ENCODE measurements at regions not wholly inside any gene's neighbourhood (a gene's known extent, or its start where the extent isn't known, plus 50 kb on each side); places are given as distances from the start of the nearest gene placed in this dataset.

DNA sequence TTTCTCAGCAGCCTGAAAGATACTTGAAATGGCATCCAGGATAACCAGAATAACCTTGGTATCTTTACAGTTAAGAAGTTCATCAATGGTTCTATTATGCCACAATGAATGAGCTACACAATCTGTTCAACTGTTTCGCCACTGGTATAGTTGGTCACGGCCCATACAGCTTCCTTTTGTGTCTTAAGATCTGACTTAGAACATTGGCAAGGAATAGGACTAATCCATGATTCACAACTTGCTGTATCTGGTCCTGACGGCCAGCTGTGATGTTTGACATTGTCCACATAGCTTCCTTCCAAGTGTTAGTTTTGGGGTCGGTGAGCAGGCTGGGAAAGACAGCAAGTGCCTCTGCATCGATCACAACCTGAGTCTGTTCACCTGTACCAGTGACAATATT, 113.3 kb upstream of the RAD23B start:
- DNase-seq (ENCODE audit: low read depth) = no peak

DNA sequence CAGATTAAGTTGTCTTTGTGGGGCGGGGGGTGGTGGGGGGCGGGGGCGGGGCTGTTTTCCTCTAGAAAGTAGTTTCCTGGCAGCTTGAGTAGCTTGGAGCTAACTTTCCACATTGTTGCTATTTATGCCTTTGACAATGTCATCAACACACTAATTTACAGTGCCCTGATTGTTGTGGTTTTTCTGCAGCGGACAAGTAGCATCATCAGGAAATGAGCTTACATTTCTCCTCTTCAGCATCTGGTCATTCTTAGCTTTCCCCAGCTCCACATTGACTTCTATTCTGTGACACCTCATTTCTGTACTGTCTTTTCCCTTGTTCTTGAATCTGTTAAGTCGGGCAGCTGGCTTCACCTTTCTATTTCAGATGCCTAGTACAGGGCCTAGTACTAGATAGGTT, 112.3 kb upstream of the RAD23B start:
- no peak for DNase-seq (ENCODE audit: low read depth)

DNA sequence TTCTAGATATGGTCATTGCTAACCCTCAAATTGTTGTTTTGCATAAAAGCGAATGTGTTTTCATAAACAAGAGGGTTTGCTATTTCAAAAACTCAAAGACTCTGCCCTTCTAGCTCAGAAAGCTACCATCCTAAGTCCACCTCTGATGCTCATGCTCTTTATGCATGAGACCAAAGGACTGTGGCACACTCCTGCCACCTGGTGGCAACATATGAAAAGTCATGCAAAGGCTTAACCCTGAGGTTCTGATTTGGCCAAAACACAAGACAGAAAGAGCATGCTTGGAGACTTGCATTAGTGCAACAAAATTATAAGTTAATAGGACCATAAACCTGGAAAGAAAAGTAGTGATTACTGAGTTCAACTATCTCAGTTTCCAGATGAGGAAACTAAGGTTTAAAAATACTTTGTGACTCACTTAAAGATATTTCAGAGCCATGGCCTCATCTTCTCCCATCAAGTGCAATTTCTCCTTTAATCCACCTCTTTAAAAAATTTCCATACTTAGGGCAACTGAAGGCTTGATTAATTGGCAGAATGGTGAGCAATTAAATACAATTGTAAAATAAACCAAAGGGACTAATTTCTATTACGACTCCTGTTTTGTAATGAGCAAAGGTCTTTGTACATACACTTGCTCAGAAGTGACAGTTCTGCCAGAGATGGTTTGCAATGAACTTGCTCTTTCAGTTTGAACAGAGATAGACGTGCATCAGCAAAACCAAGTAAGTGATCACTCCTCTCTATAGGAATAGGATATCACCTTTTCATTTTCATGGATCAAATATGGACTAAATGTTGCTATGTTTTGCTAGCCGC, 110.7 kb upstream of the RAD23B start:
- DNase-seq (ENCODE audit: low read depth) = peak; percentile 10

DNA sequence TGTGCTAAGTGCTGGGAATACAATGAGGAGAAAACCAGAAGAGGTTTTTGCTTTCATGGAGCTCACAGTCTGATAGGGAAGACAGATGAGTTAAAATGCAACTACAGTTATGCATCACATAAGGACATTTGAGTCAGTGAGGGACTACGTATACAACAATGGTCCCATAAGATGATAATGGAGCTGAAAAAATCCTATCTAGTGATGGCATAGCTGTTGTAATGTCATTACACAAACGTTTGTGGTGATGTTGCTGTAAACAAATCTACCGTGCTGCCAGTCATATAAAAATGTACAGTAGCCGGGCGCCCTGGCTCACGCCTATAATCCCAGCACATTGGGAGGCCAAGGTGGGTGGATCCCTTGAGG, 110.1 kb upstream of the RAD23B start:
- DNase-seq (ENCODE audit: low read depth) = no peak

DNA sequence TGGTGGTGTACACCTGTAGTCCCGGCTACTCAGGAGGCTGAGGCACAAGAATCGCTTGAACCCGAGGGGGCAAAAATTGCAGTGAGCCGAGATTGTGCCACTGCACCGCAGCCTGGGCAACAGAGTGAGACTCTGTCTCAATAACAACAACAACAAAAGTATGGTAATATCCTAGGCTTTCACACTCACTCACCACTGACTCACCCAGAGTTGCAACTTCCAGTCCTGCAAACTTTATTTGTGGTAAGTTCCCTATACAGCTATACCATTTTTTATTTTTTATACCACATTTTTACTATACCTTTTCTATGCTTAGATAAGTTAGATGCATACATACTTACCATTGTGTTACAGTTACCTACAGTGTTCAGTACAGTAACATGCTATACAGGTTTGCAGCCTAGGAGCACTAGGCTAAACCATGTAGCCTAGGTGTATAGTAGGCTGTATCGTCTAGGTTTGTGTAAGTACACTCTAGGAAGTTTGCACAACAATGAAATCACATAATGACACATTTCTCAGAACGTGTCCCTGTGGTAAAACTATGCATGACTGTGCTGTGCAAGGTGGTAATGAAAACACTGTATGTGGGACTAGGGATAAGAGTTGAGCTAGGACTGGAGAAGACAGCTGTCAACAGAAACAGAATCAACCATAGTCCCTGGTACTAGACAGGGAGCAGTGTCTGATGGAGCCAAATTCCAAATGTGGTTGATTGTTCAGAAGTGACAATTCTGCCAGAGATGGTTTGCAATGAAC, 109.5 kb upstream of the RAD23B start:
- no peak for DNase-seq (ENCODE audit: low read depth)

DNA sequence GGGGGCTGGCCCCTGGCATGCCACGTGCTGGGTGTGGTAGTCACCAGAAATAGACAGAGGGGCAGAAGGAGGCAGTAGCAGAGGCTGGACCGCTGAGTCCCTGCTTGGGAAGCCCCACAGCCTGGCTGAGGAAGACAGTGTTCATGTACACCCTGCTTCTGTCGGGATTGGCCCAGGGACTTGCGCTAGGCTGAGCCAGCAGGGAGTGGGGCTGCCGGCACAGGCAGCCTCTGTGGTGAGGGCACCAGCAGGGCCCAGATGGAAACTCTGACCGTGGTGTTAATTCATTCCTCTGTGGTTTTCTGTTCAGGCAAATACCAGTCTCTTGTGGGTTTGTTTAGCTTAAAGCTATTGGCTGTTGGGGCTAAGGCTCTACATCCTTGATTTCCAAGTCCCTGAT, 108.6 kb upstream of the RAD23B start:
- DNase-seq (ENCODE audit: low read depth) = no peak

DNA sequence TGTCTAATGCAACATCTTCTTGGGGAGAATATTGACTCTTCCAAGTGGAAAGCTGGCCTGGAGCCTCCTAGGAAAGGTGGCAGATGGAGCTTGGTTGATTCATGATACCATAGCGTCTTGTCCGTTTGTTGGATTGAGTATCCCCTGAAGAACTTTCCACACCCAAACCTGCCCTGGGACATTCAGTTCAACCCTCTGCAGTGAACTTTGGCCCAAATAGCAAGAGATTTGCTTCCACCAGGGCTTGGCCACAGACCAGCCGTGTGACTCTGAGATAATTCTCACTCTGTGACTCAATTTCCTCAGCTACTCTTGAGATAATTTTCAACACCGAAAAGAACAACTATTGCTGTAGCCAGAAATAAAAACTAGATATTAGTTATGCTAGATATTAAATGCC, 108.0 kb upstream of the RAD23B start:
- no peak for DNase-seq (ENCODE audit: low read depth)

DNA sequence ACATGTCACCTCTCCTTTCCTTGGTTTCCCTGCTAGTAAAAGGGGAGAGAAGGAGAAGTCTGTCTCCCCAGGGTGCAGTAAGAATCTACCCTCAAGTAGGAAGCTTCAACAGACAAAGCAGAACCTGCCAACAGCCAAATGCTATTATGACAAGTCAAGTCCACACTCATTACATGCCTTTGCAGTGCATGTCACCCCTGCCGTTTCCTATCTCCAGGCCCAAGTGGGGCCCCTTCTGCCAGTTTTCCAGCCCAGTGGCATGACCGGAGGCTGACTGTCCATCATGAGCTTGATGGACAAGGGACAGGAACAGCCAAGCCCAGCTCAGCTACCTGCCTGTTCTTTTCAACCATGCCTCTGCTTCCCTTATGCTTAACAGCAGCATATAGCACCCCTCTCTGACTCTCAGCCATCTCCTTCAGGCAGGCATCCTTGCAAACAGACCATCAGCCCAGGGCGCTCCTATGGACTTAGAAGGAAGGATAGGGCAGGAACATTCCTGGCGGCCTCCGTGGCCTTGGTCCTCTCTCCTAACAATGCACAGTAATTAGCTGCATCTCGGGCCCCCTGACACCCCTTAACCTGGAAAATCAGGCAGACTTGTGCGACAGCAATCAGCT, 107.2 kb upstream of the RAD23B start:
- DNase-seq (ENCODE audit: low read depth) = no peak

DNA sequence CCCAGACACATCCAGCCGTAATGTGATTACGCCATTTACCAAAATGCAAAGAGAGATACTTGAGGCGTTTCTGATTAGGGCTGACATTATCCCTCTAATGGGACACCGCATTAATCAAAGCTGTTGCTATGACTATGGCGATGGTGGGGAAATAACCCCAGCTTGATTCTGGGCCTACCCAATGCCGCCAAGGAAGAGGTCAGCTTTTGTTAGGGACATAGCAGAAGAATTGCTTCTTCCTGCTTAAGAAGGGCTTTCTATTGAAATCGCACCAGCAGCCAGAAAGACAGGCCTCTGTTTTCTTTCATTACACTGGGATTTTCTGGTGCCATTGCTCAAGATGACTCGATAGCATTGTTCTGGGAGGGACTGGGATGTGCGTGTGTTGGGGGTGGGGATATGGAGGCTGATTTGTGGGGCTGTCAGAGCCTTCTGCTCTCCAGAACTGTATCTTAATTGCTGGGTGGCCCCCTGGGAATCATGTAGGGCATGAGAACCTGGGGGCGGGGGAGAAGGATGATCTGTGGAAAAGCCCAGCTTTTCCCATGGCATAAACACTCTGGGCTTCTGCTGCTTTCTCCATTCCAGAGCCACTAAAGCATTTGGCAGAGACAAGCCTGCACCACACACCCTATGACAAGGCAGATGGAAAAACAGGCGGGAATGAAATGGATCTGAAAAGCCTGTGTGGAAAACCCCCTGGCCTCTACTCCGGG, 106.5 kb upstream of the RAD23B start:
- DNase-seq (ENCODE audit: low read depth) = no peak

DNA sequence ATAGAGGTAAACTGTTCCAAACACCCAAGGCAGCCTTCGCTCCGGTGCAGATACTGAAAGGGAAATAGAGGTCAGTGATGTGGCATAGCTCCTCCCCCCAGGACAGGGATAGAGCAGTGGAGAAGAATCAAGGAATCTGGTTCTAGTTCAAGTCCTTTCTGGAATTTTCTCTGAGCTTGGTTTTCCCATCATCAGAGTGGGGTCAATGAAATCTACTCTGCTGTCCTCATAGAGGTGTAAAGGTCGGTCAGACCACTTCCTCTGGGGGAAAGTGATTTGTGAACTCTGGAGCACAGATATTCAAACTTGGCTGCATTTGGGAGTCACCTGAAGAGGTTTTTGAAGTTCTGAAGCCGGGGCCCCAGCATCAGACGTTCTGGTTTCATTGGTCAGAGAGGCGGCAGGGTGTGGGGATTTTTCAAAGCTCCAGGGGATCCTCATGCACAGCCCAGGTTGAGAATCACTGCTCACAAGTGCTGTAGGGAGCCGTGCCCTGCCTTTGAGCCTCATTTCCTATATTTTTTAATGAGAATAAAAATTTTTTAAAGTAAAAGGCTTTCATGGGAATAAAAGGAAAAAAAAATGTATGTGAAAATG, 105.7 kb upstream of the RAD23B start:
- DNase-seq (ENCODE audit: low read depth) = no peak

DNA sequence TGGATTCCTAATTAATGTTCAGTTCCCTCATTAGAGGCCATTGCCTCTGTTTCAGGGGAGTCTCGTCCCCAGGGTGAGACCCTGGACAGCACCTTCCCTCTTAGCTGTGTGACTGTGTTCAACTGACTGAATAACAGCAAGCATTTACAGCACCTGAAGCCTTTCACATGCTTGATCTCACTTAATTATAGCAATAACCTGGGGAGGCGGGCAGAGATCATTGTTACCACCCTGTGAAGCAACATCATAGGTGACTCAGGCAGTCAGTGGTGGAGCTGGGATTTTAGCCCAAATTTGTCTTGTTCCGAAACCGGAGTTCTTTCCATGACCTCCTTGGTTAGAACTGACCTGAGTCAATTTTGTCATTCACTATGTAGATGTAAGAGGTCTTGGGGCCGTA, 105.2 kb upstream of the RAD23B start:
- no peak for DNase-seq (ENCODE audit: low read depth)

DNA sequence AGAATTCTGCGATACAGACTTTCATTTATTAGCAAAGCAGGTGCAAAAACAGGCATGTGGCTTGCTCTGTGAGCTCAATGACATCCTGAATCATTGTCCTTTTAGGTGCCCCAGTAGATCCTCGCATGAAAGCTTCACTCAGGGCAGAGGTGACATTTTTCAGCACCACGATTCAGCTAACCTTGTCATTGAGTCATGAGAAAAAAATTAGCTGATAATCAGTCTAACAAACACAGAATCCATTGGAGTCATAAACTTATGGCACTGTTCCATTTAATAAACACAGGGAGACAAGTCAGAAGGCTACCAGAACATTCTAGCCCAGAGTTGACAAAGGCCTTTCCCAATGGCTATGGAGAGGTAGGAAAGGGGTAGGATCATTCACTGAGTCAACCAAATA, 104.8 kb upstream of the RAD23B start:
- DNase-seq (ENCODE audit: low read depth) = no peak

DNA sequence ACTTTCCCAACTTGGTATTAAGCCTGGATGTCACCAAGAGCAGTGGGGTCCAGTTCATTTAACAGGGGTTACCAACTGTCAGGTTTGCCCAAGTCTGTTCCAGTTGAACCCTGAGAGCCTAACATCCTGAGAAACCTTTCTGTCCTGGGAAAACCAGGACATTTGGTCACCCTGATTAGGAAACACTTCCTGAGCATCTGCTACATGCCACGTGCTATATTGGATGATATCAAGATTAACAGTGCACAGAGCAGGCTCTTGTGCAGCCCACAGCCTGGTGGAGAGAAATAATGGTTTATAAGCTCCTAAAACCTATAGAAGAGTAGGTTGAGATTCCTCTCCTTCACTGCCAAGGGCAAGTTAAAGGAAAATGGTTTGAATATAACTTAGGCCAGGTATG, 102.9 kb upstream of the RAD23B start:
- no peak for DNase-seq (ENCODE audit: low read depth)

DNA sequence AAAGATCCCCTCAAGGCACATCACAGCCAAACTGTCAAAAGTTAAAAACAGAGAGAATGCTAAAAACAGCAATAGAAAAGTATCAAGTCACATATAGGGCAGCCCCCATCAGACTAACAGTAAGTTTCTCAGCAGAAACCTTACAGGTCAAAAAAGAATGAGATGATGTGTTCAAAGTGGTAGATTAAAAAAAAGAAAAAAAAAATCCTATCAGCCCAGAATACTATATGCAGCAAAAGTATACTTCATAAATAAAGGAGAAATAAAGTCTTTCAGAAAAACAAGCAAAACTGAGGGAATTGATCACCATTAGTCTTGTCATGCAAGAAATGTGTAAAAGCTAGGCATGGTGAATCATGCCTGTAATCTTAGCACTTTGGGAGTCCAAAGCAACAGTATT, 99.9 kb upstream of the RAD23B start:
- DNase-seq (ENCODE audit: low read depth) = no peak

DNA sequence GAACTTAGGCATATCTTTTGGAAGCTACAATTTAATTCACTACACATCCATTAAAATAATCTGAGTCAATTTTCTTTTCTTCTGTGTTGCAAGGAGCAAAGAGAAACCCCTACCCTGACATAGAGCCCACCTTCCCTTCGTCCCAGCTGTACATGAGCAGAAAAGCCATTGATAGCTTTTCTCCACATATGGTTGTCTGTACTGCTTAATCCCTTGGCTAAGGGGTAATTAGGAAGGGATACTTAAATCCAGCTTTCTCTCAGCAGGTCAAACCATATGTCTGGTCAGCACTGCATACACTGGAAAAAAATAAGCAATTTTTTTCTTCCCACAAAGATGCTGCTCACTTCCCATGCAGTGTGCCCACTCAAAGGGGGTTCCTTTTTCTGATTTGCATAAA, 94.7 kb upstream of the RAD23B start:
- DNase-seq (ENCODE audit: low read depth) = no peak

DNA sequence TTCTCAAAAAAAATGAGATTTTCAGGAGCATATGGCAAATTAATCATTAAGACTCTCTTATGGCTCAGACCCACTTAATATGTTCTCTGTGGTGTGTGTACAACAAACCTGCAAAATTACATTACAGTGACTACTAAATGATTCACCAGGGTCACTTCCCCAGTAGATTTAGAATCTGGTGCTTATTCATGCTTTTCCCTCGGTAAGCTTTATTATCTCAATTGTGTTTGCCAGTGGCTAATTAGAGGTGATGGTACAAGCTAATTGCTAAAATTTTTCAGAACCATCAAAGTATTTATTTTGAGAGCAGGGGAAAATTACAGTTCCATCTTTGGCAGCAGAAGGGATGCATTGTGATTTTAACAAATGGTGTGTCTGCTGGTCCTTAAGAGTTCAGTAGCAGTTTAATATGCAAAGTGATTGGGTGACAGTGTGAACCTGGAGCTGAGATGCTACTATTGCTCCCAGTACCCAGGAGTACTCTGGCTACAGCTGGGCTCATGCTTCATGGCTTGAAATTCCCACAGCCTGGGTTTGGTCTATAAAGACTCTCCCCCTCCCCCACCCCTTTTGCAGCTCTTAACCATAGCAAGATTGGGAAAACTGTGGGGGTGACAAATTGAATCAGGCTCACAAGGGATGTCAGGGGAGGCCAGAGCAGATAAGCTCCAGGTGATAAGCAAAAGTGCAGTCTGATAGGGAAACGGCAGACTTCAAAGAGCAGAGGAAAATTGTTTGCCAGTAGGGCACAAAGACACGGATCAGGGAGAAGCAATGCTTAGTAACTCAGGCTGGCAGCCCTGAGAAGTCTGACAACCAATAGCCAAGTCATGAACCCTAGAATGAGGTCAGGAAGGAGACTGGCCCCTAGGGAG, 92.8 kb upstream of the RAD23B start:
- no peak for DNase-seq (ENCODE audit: low read depth)

DNA sequence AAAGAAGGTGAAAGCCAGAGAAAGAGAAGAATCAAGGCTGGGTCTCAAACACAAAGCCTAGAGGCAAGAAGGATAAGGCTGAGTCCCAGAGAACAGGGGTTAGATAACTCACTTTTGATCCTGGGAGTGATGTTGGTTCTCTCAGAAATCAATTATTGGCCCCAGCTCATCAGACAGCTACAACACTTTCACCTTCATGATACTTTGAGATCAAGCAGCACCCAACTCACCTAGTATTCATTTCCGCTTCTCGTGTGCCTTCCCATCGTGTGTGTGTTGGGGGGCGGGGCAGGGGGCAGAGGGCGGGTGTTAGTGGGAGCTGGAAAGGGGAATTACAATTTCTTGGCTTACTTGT, 92.2 kb upstream of the RAD23B start:
- DNase-seq (ENCODE audit: low read depth) = no peak

DNA sequence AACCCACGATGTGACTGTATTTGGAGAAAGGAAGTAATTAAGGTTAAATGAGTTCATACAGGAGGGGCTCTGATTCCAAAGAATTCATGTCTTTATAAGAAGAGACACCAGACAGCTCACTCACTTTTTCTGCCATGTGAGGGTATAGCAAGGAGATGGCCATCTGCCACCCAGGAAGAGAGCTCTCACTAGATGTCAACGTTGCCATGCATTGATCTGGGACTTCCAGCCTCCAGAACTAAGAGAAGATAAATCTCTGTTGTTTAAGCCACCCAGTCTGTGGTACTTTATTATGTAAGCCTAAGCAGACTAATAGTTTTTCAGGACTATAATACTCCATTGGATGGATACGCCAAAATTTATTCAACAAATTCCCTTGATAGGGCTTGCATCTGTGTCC, 89.8 kb upstream of the RAD23B start:
- DNase-seq (ENCODE audit: low read depth) = no peak

DNA sequence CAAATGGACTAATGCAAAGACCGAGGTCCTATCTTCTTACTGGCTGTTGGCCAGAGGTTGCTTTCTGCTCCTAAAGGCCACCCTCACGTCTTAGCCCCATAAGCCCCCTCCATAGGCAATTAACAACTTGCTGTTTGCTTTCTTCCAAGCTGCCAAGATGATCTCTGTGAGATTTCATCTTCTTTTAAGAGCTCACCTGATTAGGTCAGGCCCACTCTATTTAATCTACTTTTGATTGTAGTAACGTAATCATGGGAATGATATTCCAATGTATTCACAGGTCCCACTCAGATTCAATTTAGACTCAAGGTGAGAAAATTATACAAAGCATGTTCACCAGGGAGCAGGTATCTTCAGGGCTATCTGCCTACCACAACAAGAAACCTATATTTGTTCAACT, 84.4 kb upstream of the RAD23B start:
- DNase-seq (ENCODE audit: low read depth) = no peak

DNA sequence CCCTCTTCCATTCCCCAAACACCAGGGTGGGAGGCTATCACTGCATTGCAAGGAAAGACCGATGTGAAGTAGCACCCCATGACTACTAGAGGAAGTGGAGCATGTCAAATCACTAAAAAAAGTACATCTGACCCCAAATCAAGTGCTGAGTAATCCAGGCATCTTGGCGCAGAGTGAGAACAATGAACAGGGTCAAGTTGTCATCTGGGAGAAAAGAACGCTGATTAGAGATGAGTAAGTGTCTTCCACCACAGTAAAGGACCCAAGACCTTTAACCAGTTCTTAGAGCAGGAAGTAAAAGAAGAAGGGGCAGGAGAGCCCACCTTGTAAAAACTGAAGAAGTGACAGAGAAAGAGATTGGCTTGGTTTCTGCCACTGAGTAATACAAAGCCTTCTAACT, 75.0 kb upstream of the RAD23B start:
- no peak for DNase-seq (ENCODE audit: low read depth)

DNA sequence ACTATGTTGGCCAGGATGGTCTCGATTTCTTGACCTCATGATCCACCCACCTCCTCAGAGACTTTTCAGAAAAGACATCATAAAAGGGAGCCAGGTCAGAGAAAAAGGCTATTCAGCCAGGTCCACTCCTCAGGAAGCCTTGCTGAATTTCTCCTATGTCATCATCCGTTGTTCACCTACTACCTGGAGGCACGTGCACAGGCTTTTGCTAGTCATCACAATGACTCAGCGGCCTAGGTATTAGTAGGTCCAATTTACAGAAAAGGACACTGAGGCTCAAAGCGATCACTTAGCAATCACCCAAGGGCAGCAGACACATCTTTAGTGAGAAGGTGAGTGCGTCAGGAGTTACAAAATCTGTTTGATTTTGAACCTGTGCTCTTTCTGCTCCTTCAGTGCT, 72.3 kb upstream of the RAD23B start:
- DNase-seq (ENCODE audit: low read depth) = no peak
